ENCODE measurements at regions not wholly inside any gene's neighbourhood (a gene's known extent, or its start where the extent isn't known, plus 50 kb on each side); places are given as distances from the start of the nearest gene placed in this dataset.

GRCh38 chr12:13376610-13377373 lies 180.3 kb downstream of the EMP1 start:
- intact Hi-C loops (cut with DNase I) = no loop called here
- no peaks in the 10 kb centered on the region for H3K4me1 ChIP-seq (ENCODE audit: control insufficient read depth, insufficient read depth, low read length)
- no peak for ATAC-seq
- DNase-seq = no peak
- no peak overlapping the region for H3K4me3 ChIP-seq (ENCODE audit: low read length)
- H3K27ac ChIP-seq (ENCODE audit: low read length) = no peak overlapping the region
- peaks cover 2% of the 10 kb centered on the region for H3K9me3 ChIP-seq (ENCODE audit: control insufficient read depth, low read length)
- H3K27me3 ChIP-seq (ENCODE audit: control insufficient read depth, insufficient read depth) = no peaks in the 10 kb centered on the region
- WGBS = 84% methylated on average over 7 of the region's 7 CpGs

GRCh38 chr12:13375583-13376345 lies 179.2 kb downstream of the EMP1 start:
- Histone ChIP-seq H3K27ac (ENCODE audit: low read length) (no peak overlapping the region), H3K4me3 (ENCODE audit: low read length) (no peak overlapping the region), H3K27me3 (ENCODE audit: control insufficient read depth, insufficient read depth) (no peaks in the 10 kb centered on the region), H3K9me3 (ENCODE audit: control insufficient read depth, low read length) (peaks cover 2% of the 10 kb centered on the region), H3K4me1 (ENCODE audit: control insufficient read depth, insufficient read depth, low read length) (no peaks in the 10 kb centered on the region)
- intact Hi-C loops (cut with DNase I) = no loop called here
- WGBS = 72% methylated on average over 2 of the region's 2 CpGs
- ATAC-seq (no peak), DNase-seq (no peak)

- DNase-seq = peak; percentile 17 to 50 (median 50)
- ATAC-seq = no peak
- Histone ChIP-seq H3K4me1 (ENCODE audit: control insufficient read depth, insufficient read depth, low read length) (no peaks in the 10 kb centered on the region), H3K27me3 (ENCODE audit: control insufficient read depth, insufficient read depth) (no peaks in the 10 kb centered on the region), H3K27ac (ENCODE audit: low read length) (no peak overlapping the region), H3K4me3 (ENCODE audit: low read length) (no peak overlapping the region), H3K9me3 (ENCODE audit: control insufficient read depth, low read length) (peaks cover 2% of the 10 kb centered on the region)
- intact Hi-C loops (cut with DNase I) = no loop called here
- 51% methylated on average over 5 of the region's 5 CpGs for WGBS
These were observed 178.3 kb downstream of the EMP1 start for GRCh38 chr12:13374793-13375192.

GRCh38 chr12:13373803-13374202 lies 177.3 kb downstream of the EMP1 start:
- no peaks in the 10 kb centered on the region for H3K27me3 ChIP-seq (ENCODE audit: control insufficient read depth, insufficient read depth)
- ATAC-seq = no peak
- 88% methylated on average over 2 of the region's 2 CpGs for WGBS

GRCh38 chr12:13373131-13373530 lies 176.6 kb downstream of the EMP1 start:
- Histone ChIP-seq H3K4me3 (ENCODE audit: low read length) (no peak overlapping the region), H3K4me1 (ENCODE audit: control insufficient read depth, insufficient read depth, low read length) (no peaks in the 10 kb centered on the region), H3K27ac (ENCODE audit: low read length) (no peak overlapping the region), H3K9me3 (ENCODE audit: control insufficient read depth, low read length) (peaks cover 2% of the 10 kb centered on the region), H3K27me3 (ENCODE audit: control insufficient read depth, insufficient read depth) (no peaks in the 10 kb centered on the region)
- ATAC-seq (no peak), DNase-seq (peak in 1 of 3 donors; percentile 16)
- intact Hi-C loops (cut with DNase I) = no loop called here
- WGBS = 30% methylated on average over 6 of the region's 6 CpGs

More at GRCh38 chr12:13373803-13374202, 177.3 kb downstream of the EMP1 start:
- no peaks in the 10 kb centered on the region for H3K4me1 ChIP-seq (ENCODE audit: control insufficient read depth, insufficient read depth, low read length)
- no peak overlapping the region for H3K27ac ChIP-seq (ENCODE audit: low read length)
- intact Hi-C loops (cut with DNase I) = no loop called here
- DNase-seq = no peak
- peaks cover 2% of the 10 kb centered on the region for H3K9me3 ChIP-seq (ENCODE audit: control insufficient read depth, low read length)
- no peak overlapping the region for H3K4me3 ChIP-seq (ENCODE audit: low read length)

GRCh38 chr12:13372386-13372785 lies 175.9 kb downstream of the EMP1 start:
- H3K27ac ChIP-seq (ENCODE audit: low read length) = no peak overlapping the region
- no peak overlapping the region for H3K4me3 ChIP-seq (ENCODE audit: low read length)
- 65% methylated on average over 6 of the region's 6 CpGs for WGBS
- no peaks in the 10 kb centered on the region for H3K27me3 ChIP-seq (ENCODE audit: control insufficient read depth, insufficient read depth)
- intact Hi-C loops (cut with DNase I) = no loop called here
- H3K9me3 ChIP-seq (ENCODE audit: control insufficient read depth, low read length) = peaks cover 2% of the 10 kb centered on the region
- DNase-seq (no peak), ATAC-seq (no peak)
- H3K4me1 ChIP-seq (ENCODE audit: control insufficient read depth, insufficient read depth, low read length) = no peaks in the 10 kb centered on the region

GRCh38 chr12:13371797-13372196 lies 175.3 kb downstream of the EMP1 start:
- no peak overlapping the region for H3K4me3 ChIP-seq (ENCODE audit: low read length)
- H3K27me3 ChIP-seq (ENCODE audit: control insufficient read depth, insufficient read depth) = no peaks in the 10 kb centered on the region
- DNase-seq (no peak), ATAC-seq (no peak)
- 61% methylated on average over 2 of the region's 2 CpGs for WGBS
- intact Hi-C loops (cut with DNase I) = no loop called here
- no peak overlapping the region for H3K27ac ChIP-seq (ENCODE audit: low read length)
- no peaks in the 10 kb centered on the region for H3K9me3 ChIP-seq (ENCODE audit: control insufficient read depth, low read length)
- no peaks in the 10 kb centered on the region for H3K4me1 ChIP-seq (ENCODE audit: control insufficient read depth, insufficient read depth, low read length)

- Histone ChIP-seq H3K27me3 (ENCODE audit: control insufficient read depth, insufficient read depth) (no peaks in the 10 kb centered on the region), H3K4me1 (ENCODE audit: control insufficient read depth, insufficient read depth, low read length) (no peaks in the 10 kb centered on the region), H3K9me3 (ENCODE audit: control insufficient read depth, low read length) (no peaks in the 10 kb centered on the region), H3K27ac (ENCODE audit: low read length) (no peak overlapping the region), H3K4me3 (ENCODE audit: low read length) (no peak overlapping the region)
- intact Hi-C loops (cut with DNase I) = no loop called here
- no peak for DNase-seq
- 49% methylated on average over 1 of the region's 1 CpG for WGBS
- ATAC-seq = no peak
These were observed 174.8 kb downstream of the EMP1 start for GRCh38 chr12:13371367-13371766.

GRCh38 chr12:13369474-13370056 lies 173.0 kb downstream of the EMP1 start:
- H3K4me1 ChIP-seq (ENCODE audit: control insufficient read depth, insufficient read depth, low read length) = no peaks in the 10 kb centered on the region
- no peak overlapping the region for H3K4me3 ChIP-seq (ENCODE audit: low read length)
- H3K27ac ChIP-seq (ENCODE audit: low read length) = no peak overlapping the region
- H3K27me3 ChIP-seq (ENCODE audit: control insufficient read depth, insufficient read depth) = no peaks in the 10 kb centered on the region
- intact Hi-C loops (cut with DNase I) = loop anchor here in 1 of 4 donors (10.0 kb wide), 1 partner anchor 295 kb away; no protein-coding TSS in a partner anchor
- no peak for ATAC-seq
- no peak for DNase-seq
- WGBS = 79% methylated on average over 2 of the region's 2 CpGs
- no peaks in the 10 kb centered on the region for H3K9me3 ChIP-seq (ENCODE audit: control insufficient read depth, low read length)

GRCh38 chr12:13368971-13369370 lies 172.4 kb downstream of the EMP1 start:
- Histone ChIP-seq H3K4me3 (ENCODE audit: low read length) (no peak overlapping the region), H3K27ac (ENCODE audit: low read length) (no peak overlapping the region), H3K4me1 (ENCODE audit: control insufficient read depth, insufficient read depth, low read length) (no peaks in the 10 kb centered on the region), H3K27me3 (ENCODE audit: control insufficient read depth, insufficient read depth) (no peaks in the 10 kb centered on the region), H3K9me3 (ENCODE audit: control insufficient read depth, low read length) (no peaks in the 10 kb centered on the region)
- intact Hi-C loops (cut with DNase I) = loop anchor here in 1 of 4 donors (10.0 kb wide), 1 partner anchor 296 kb away; no protein-coding TSS in a partner anchor
- ATAC-seq (no peak), DNase-seq (no peak)
- 93% methylated on average over 2 of the region's 2 CpGs for WGBS

- Histone ChIP-seq H3K4me3 (ENCODE audit: low read length) (no peak overlapping the region), H3K27me3 (ENCODE audit: control insufficient read depth, insufficient read depth) (no peaks in the 10 kb centered on the region), H3K4me1 (ENCODE audit: control insufficient read depth, insufficient read depth, low read length) (no peaks in the 10 kb centered on the region), H3K9me3 (ENCODE audit: control insufficient read depth, low read length) (no peaks in the 10 kb centered on the region), H3K27ac (ENCODE audit: low read length) (no peak overlapping the region)
- intact Hi-C loops (cut with DNase I) = loop anchor here in 1 of 4 donors (10.0 kb wide), 1 partner anchor 296 kb away; no protein-coding TSS in a partner anchor
- DNase-seq (no peak), ATAC-seq (peak; percentile 67 to 76)
- WGBS = 71% methylated on average over 1 of the region's 1 CpG
These were observed 171.9 kb downstream of the EMP1 start for GRCh38 chr12:13368431-13368830.

Measured in right cardiac atrium (tissue), 5 donors.